Nephron progenitor cell (in vitro differentiated cells): ENCODE measurements at regions not wholly inside any gene's neighbourhood (a gene's known extent, or its start where the extent isn't known, plus 50 kb on each side); places are given as distances from the start of the nearest gene placed in this dataset.

Experiments
- DNase-seq: peaks from one replicate; pipeline ENCODE4 v3.0.0; 2021
- H3K27ac Mint-ChIP-seq: 2 replicates; pipeline ENCODE4 v1.8.0; 2021; ENCODE audit warnings: mild to moderate bottlenecking, moderate library complexity, mixed read lengths
- H3K27me3 Mint-ChIP-seq: 2 replicates; pipeline ENCODE4 v1.8.0; 2021; ENCODE audit warnings: mild to moderate bottlenecking, low read depth, mixed read lengths; ENCODE audit not compliant: poor library complexity
- H3K36me3 Mint-ChIP-seq: 2 replicates; pipeline ENCODE4 v1.8.0; 2021; ENCODE audit warnings: low read depth, mixed read lengths
- H3K4me1 Mint-ChIP-seq: 2 replicates; pipeline ENCODE4 v1.8.0; 2021; ENCODE audit warnings: mixed read lengths
- H3K4me3 Mint-ChIP-seq: 2 replicates; pipeline ENCODE4 v1.8.0; 2021; ENCODE audit warnings: mild to moderate bottlenecking, moderate library complexity, mixed read lengths
- H3K9me3 Mint-ChIP-seq: 2 replicates; pipeline ENCODE4 v1.8.0; 2021; ENCODE audit warnings: mild to moderate bottlenecking, moderate library complexity, mixed read lengths
- TF ChIP-seq, protein P1 (sequence below): fragments of 200-600 bp; sonication (generic); IDR thresholded peaks from 2 replicates; pipeline ENCODE4 v1.5.0; 2021; ENCODE audit warnings: antibody characterized with exemption

DNA sequence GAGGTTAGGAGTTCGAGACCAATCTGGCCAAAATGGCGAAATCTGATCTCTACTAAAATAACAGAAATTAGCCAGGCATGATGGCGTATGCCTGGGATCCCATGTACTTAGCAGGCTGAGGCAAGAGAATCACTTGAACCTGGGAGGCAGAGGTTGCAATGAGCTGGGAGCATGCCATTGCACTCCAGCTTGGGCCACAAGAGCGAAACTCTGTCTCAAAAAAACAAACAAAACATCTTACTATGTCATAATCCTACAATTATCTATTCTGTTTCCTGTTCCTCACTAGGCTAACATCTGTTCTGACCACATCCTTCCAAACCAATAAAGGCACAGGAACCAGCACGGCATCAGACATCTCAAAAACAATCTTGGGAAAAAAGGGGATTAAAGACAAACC is 361.8 kb upstream of the UBE2E3 start:
- Mint-ChIP-seq H3K9me3 (no peaks in the 10 kb centered on the region), H3K4me3 (no peak overlapping the region), H3K4me1 (no peaks in the 10 kb centered on the region), H3K27ac (no peak overlapping the region), H3K36me3 (no peaks in the 10 kb centered on the region), H3K27me3 (no peaks in the 10 kb centered on the region)
- TF ChIP-seq, protein P1, sequence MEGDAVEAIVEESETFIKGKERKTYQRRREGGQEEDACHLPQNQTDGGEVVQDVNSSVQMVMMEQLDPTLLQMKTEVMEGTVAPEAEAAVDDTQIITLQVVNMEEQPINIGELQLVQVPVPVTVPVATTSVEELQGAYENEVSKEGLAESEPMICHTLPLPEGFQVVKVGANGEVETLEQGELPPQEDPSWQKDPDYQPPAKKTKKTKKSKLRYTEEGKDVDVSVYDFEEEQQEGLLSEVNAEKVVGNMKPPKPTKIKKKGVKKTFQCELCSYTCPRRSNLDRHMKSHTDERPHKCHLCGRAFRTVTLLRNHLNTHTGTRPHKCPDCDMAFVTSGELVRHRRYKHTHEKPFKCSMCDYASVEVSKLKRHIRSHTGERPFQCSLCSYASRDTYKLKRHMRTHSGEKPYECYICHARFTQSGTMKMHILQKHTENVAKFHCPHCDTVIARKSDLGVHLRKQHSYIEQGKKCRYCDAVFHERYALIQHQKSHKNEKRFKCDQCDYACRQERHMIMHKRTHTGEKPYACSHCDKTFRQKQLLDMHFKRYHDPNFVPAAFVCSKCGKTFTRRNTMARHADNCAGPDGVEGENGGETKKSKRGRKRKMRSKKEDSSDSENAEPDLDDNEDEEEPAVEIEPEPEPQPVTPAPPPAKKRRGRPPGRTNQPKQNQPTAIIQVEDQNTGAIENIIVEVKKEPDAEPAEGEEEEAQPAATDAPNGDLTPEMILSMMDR, result no peak
- DNase-seq, result no peak

DNA sequence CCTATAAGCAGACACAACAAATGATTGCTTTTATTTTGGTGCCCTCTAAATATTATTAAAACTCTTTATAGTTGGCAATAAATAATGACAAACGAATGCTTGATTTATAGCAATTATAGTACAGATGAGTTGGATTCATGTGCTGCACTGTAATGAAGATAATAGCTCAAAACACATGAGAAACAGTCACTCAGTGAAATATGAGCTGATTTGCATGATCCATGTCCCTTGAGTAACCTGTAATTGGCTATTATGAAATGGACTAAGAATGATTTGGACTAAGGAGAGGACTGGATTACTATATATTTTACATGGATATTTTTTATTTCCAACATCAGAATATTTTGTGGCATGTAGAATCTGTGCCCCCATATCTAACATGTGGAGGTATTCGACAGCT is 365.6 kb upstream of the UBE2E3 start:
- no peak for DNase-seq
- no peaks in the 10 kb centered on the region for H3K9me3 Mint-ChIP-seq
- no peak overlapping the region for H3K27ac Mint-ChIP-seq
- H3K27me3 Mint-ChIP-seq, result no peaks in the 10 kb centered on the region
- no peaks in the 10 kb centered on the region for H3K4me1 Mint-ChIP-seq
- TF ChIP-seq, protein P1, result no peak
- no peak overlapping the region for H3K4me3 Mint-ChIP-seq
- H3K36me3 Mint-ChIP-seq, result no peaks in the 10 kb centered on the region

DNA sequence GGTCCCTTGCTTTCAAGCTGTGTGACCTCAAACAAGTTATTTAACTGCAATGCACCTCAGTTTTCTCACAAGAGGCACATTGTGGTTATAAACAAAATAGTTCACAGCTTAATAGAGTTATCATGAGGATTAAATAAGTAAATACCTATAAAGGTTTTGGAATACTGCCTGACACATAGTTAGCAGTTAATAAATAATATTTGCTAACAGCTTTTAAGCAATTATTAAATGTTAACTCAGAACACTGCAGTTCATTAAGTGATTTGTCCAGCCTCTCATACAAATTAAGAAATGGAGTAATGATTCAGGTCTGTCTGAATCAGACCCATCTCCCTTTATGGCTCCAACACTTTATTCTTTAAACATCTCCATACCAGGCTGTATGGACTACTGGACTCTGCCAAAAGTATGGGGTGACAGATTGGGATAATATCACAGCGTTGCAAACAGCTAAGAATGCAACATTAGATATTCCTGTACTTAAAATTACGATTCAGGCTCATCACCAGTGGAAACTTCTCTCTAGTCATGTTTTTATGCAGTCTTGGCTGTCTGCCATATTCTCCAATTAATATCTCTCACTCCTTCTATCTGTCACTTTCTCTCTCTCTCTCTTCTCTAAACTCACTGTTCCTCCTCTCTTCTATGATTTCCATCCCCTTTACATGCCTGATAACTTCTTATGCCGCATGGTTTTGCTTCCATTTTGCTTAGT is 370.6 kb upstream of the UBE2E3 start:
- no peak for DNase-seq
- H3K4me3 Mint-ChIP-seq, result no peak overlapping the region
- no peaks in the 10 kb centered on the region for H3K9me3 Mint-ChIP-seq
- no peak overlapping the region for H3K27ac Mint-ChIP-seq
- H3K36me3 Mint-ChIP-seq, result no peaks in the 10 kb centered on the region
- no peaks in the 10 kb centered on the region for H3K4me1 Mint-ChIP-seq
- H3K27me3 Mint-ChIP-seq, result no peaks in the 10 kb centered on the region
- TF ChIP-seq, protein P1, result no peak

DNA sequence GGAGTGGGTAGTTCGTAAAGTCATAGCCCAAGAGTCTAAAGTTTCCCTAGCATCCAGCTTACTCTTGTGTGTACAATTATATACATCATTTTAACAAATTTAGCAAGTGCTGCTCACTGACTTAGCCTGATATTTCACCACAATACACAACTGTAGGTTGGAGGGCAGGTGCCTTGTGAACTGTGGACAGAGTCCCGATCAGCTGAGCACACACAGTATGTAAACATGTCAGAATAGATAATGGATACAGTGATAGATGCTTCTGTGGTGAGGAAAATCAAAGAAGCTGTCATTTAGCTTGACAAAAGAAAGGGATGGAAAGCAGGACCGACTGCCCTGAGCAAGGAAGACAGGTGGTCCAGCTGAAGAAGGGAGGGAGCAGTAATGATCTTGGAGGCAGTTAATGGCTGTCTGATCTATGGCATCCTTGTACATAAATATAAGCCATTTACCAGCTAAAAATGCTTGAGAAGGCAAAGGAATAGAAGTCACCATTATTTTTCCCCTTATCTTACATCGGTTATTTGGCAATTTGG is 372.8 kb upstream of the UBE2E3 start:
- no peak overlapping the region for H3K4me3 Mint-ChIP-seq
- DNase-seq, result no peak
- H3K27ac Mint-ChIP-seq, result no peak overlapping the region
- peaks cover 4% of the 10 kb centered on the region for H3K27me3 Mint-ChIP-seq
- no peaks in the 10 kb centered on the region for H3K9me3 Mint-ChIP-seq
- TF ChIP-seq, protein P1, result no peak
- no peaks in the 10 kb centered on the region for H3K36me3 Mint-ChIP-seq
- H3K4me1 Mint-ChIP-seq, result no peaks in the 10 kb centered on the region

DNA sequence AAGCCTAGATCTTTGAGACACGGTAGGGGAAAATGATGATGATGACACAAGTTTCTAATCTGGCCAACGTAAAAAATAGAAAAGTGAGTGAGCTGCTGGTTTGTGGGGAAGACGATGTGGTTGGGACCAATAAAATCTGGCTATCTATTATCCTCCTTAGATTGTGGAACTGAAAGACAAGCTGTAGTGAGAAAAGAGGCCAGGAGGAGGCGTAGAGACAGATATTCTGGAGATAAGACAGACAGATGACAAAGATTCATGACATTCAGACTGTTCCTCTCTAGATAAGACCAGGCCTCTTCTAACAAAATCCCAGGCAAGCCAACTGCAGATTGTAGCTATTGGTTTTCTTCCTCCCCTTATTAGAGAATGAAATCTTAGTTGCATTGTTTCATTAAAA is 376.3 kb upstream of the UBE2E3 start:
- Mint-ChIP-seq H3K27me3 (peaks cover 4% of the 10 kb centered on the region), H3K27ac (no peak overlapping the region), H3K4me3 (no peak overlapping the region), H3K36me3 (no peaks in the 10 kb centered on the region), H3K4me1 (no peaks in the 10 kb centered on the region), H3K9me3 (no peaks in the 10 kb centered on the region)
- DNase-seq, result peak; percentile 4
- TF ChIP-seq, protein P1, result peak; percentile 26

DNA sequence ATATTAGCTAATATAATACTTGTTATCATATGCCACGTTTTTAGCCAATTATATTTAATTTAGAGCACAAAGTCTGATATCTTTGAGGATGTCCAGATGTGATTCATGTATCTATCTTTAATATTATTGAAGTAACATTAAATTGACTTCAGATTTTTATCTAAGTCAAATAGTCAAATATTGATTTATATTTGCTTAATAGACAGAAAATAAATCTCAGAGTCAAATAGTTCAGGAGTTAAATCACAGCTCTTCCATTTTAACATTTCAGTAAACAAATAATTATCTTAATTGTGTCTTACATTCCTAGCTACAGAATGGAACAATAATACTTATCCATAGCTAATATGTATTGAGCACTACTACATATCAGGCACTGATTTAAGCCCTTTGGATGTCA is 379.4 kb upstream of the UBE2E3 start:
- DNase-seq, result no peak
- Mint-ChIP-seq H3K4me3 (no peak overlapping the region), H3K27ac (no peak overlapping the region), H3K4me1 (no peaks in the 10 kb centered on the region), H3K36me3 (no peaks in the 10 kb centered on the region), H3K27me3 (peaks cover 4% of the 10 kb centered on the region), H3K9me3 (no peaks in the 10 kb centered on the region)
- TF ChIP-seq, protein P1, result no peak
